WTC11 (cell line): ENCODE measurements at regions not wholly inside any gene's neighbourhood (a gene's known extent, or its start where the extent isn't known, plus 50 kb on each side); places are given as distances from the start of the nearest gene placed in this dataset.

Source experiments
- ATAC-seq: fragments of 200-7000 bp; cut with Tn5 transposase; 2 replicates; pipeline ENCODE4 v1.10.0; 2021; ENCODE audit warnings: mild to moderate bottlenecking, moderate library complexity
- CTCF ChIA-PET: fragments of 300-600 bp; sonication (Branson Sonifier 250); formaldehyde crosslinking; loops from one replicate; lab custom pipeline; 2021; ENCODE audit warnings: antibody characterized with exemption; lab: Charles Lee
- POLR2A ChIA-PET: fragments of 350-600 bp; sonication (Branson Sonifier 250); formaldehyde crosslinking; loops from one replicate; lab custom pipeline; 2021; ENCODE audit warnings: antibody characterized with exemption; lab: Charles Lee
- DNase-seq: peaks from one replicate; pipeline ENCODE4 v3.0.0; 2021; ENCODE audit warnings: low spot score
- H3K27ac Mint-ChIP-seq: 2 replicates; pipeline ENCODE4 v1.8.0; 2021; ENCODE audit warnings: mixed read lengths
- H3K27me3 Mint-ChIP-seq: 2 replicates; pipeline ENCODE4 v1.8.0; 2021; ENCODE audit warnings: low read depth, mild to moderate bottlenecking, moderate library complexity, mixed read lengths
- H3K36me3 Mint-ChIP-seq: 2 replicates; pipeline ENCODE4 v1.8.0; 2021; ENCODE audit warnings: mixed read lengths
- H3K4me1 Mint-ChIP-seq: 2 replicates; pipeline ENCODE4 v1.8.0; 2022; ENCODE audit warnings: mixed read lengths
- H3K4me3 Mint-ChIP-seq: 2 replicates; pipeline ENCODE4 v1.8.0; 2021; ENCODE audit warnings: mild to moderate bottlenecking, moderate library complexity, mixed read lengths
- H3K9me3 Mint-ChIP-seq: 2 replicates; pipeline ENCODE4 v1.8.0; 2021; ENCODE audit warnings: mixed read lengths
- ATF3 ChIP-seq: sonication (generic); formaldehyde crosslinking; conservative IDR thresholded peaks from 2 replicates; pipeline ENCODE4 v1.8.1; 2022; ENCODE audit warnings: mild to moderate bottlenecking, missing genetic modification reagents
- CBFB ChIP-seq: sonication (generic); formaldehyde crosslinking; IDR thresholded peaks from 2 replicates; pipeline ENCODE4 v1.8.1; 2022; ENCODE audit warnings: mild to moderate bottlenecking, low read depth, missing genetic modification reagents
- ERG ChIP-seq: fragments of 250-450 bp; sonication (Bioruptor Pico); IDR thresholded peaks from 2 replicates; pipeline ENCODE4 v1.8.0; 2021; ENCODE audit warnings: mild to moderate bottlenecking
- ETV6 ChIP-seq: sonication (generic); formaldehyde crosslinking; IDR thresholded peaks from 2 replicates; pipeline ENCODE4 v1.8.1; 2022; ENCODE audit warnings: mild to moderate bottlenecking, missing genetic modification reagents
- FOXK1 ChIP-seq: sonication (generic); formaldehyde crosslinking; IDR thresholded peaks from 2 replicates; pipeline ENCODE4 v1.8.0; 2022; ENCODE audit warnings: mild to moderate bottlenecking, moderate library complexity, missing genetic modification reagents
- IRF2 ChIP-seq: sonication (generic); formaldehyde crosslinking; IDR thresholded peaks from 2 replicates; pipeline ENCODE4 v1.8.0; 2022; ENCODE audit warnings: low read depth, missing genetic modification reagents, borderline replicate concordance
- JAZF1 ChIP-seq: fragments of 250-450 bp; sonication (Bioruptor Pico); IDR thresholded peaks from 2 replicates; pipeline ENCODE4 v1.9.0; 2021; ENCODE audit warnings: moderate library complexity, mild to moderate bottlenecking, inconsistent platforms
- MXD4 ChIP-seq: fragments of 250-450 bp; sonication (Bioruptor Pico); IDR thresholded peaks from 2 replicates; pipeline ENCODE4 v1.8.0; 2021; ENCODE audit warnings: mild to moderate bottlenecking, moderate library complexity, borderline replicate concordance
- MYBL2 ChIP-seq: sonication (generic); formaldehyde crosslinking; IDR thresholded peaks from 2 replicates; pipeline ENCODE4 v1.8.1; 2023; ENCODE audit warnings: mild to moderate bottlenecking, moderate library complexity, missing genetic modification reagents
- NR3C1 ChIP-seq: sonication (generic); formaldehyde crosslinking; conservative IDR thresholded peaks from 2 replicates; pipeline ENCODE4 v1.8.1; 2023; ENCODE audit warnings: low read depth, mild to moderate bottlenecking, missing genetic modification reagents
- OVOL2 ChIP-seq: fragments of 250-450 bp; sonication (Bioruptor Pico); IDR thresholded peaks from 2 replicates; pipeline ENCODE4 v1.9.0; 2021; ENCODE audit warnings: mild to moderate bottlenecking, borderline replicate concordance
- TEAD4 ChIP-seq: sonication (generic); formaldehyde crosslinking; IDR thresholded peaks from 2 replicates; pipeline ENCODE4 v1.8.0; 2022; ENCODE audit warnings: mild to moderate bottlenecking, missing genetic modification reagents
- TP53 ChIP-seq: sonication (generic); formaldehyde crosslinking; IDR thresholded peaks from 2 replicates; pipeline ENCODE4 v1.8.1; 2023; ENCODE audit warnings: mild to moderate bottlenecking, missing genetic modification reagents
- ZNF219 ChIP-seq: sonication (generic); formaldehyde crosslinking; IDR thresholded peaks from 2 replicates; pipeline ENCODE4 v1.8.0; 2023; ENCODE audit warnings: missing genetic modification reagents, mild to moderate bottlenecking, borderline replicate concordance
- ZNF232 ChIP-seq: sonication (generic); formaldehyde crosslinking; IDR thresholded peaks from 2 replicates; pipeline ENCODE4 v1.8.0; 2022; ENCODE audit warnings: mild to moderate bottlenecking, missing genetic modification reagents
- ZNF263 ChIP-seq: sonication (generic); formaldehyde crosslinking; IDR thresholded peaks from 2 replicates; pipeline ENCODE4 v1.8.1; 2022; ENCODE audit warnings: low read depth, mild to moderate bottlenecking, moderate library complexity, missing genetic modification reagents
- ZNF416 ChIP-seq: fragments of 250-450 bp; sonication (Bioruptor Pico); IDR thresholded peaks from 2 replicates; pipeline ENCODE4 v1.9.0; 2021; ENCODE audit warnings: mild to moderate bottlenecking, inconsistent platforms
- ZNF532 ChIP-seq: fragments of 250-450 bp; sonication (Bioruptor Pico); IDR thresholded peaks from 2 replicates; pipeline ENCODE4 v1.9.0; 2021; ENCODE audit warnings: mild to moderate bottlenecking, borderline replicate concordance
- TF ChIP-seq, protein P1 (sequence below): sonication (generic); formaldehyde crosslinking; IDR thresholded peaks from 2 replicates; pipeline ENCODE4 v1.8.1; 2023; ENCODE audit warnings: mild to moderate bottlenecking, missing genetic modification reagents
- TF ChIP-seq, protein P2 (sequence below): sonication (generic); formaldehyde crosslinking; IDR thresholded peaks from 2 replicates; pipeline ENCODE4 v1.8.0; 2022; ENCODE audit warnings: mild to moderate bottlenecking, missing genetic modification reagents

DNA sequence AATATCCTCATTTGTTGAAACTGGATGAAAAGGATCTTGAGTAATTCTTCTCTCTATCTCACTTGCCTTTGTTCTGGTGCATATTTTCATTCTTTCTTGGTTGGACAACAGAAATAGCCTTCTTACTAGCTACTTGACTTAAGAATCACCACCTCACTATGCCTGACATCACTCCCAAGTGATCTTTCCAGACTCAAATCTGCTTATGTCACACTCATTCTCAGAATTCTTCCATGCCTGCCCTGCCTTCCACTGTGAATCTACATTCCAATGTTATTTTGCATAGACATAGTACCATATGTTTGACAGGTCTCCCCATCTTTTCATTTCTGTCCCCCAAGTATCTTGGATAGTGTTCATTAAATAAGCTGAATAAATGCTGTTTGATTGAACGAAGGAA lies 78.5 kb upstream of the DPYD start (continued):
- no peak for TF ChIP-seq FOXK1 (CRISPR knock-in tag)

DNA sequence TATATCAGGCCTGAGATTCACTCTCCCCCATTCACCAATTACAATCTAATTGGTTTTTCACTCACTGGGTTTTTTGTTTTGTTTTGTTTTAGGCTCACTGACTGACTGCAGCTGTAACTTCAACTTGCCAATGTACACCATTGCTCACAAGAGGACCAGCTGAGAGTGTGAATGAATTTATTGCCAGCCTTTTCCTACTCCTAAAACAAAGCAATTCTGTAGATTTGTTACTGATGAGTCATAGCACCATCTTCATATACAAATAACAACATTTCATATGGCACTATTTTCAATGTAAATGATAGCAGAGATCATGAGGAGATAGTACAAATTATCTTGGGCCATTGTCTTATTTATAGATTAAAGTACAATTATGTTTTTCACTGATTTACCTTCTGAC lies 76.0 kb upstream of the DPYD start:
- no peak overlapping the region for H3K27ac Mint-ChIP-seq
- POLR2A ChIA-PET, result no interaction called here
- TF ChIP-seq ZNF416 (no peak), JAZF1 (CRISPR knock-in tag) (no peak), ETV6 (CRISPR knock-in tag) (no peak), ERG (CRISPR knock-in tag) (no peak), IRF2 (CRISPR knock-in tag) (no peak), TP53 (CRISPR knock-in tag) (no peak), NR3C1 (CRISPR knock-in tag) (no peak), ZNF219 (no peak), TEAD4 (CRISPR knock-in tag) (no peak)
- TF ChIP-seq, protein P1, sequence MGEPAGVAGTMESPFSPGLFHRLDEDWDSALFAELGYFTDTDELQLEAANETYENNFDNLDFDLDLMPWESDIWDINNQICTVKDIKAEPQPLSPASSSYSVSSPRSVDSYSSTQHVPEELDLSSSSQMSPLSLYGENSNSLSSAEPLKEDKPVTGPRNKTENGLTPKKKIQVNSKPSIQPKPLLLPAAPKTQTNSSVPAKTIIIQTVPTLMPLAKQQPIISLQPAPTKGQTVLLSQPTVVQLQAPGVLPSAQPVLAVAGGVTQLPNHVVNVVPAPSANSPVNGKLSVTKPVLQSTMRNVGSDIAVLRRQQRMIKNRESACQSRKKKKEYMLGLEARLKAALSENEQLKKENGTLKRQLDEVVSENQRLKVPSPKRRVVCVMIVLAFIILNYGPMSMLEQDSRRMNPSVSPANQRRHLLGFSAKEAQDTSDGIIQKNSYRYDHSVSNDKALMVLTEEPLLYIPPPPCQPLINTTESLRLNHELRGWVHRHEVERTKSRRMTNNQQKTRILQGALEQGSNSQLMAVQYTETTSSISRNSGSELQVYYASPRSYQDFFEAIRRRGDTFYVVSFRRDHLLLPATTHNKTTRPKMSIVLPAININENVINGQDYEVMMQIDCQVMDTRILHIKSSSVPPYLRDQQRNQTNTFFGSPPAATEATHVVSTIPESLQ (CRISPR knock-in tag), result no peak
- ATAC-seq (no peak), DNase-seq (no peak)
- H3K9me3 Mint-ChIP-seq, result no peaks in the 10 kb centered on the region
- H3K4me1 Mint-ChIP-seq, result peaks cover 3% of the 10 kb centered on the region; the same call in 1 of the 2 replicates
- CTCF ChIA-PET, result no interaction called here
- no peaks in the 10 kb centered on the region; the same call in 1 of the 2 replicates for H3K27me3 Mint-ChIP-seq
- H3K4me3 Mint-ChIP-seq, result no peak overlapping the region
- no peaks in the 10 kb centered on the region for H3K36me3 Mint-ChIP-seq

- H3K4me3 Mint-ChIP-seq, result no peak overlapping the region
- no peak for TF ChIP-seq ZNF532 (CRISPR knock-in tag)
- TF ChIP-seq ZNF263 (CRISPR knock-in tag), result no peak
- no peak for TF ChIP-seq CBFB (CRISPR knock-in tag)
- TF ChIP-seq ATF3 (CRISPR knock-in tag), result no peak
- no peak for TF ChIP-seq MYBL2 (CRISPR knock-in tag)
- TF ChIP-seq, protein P2, sequence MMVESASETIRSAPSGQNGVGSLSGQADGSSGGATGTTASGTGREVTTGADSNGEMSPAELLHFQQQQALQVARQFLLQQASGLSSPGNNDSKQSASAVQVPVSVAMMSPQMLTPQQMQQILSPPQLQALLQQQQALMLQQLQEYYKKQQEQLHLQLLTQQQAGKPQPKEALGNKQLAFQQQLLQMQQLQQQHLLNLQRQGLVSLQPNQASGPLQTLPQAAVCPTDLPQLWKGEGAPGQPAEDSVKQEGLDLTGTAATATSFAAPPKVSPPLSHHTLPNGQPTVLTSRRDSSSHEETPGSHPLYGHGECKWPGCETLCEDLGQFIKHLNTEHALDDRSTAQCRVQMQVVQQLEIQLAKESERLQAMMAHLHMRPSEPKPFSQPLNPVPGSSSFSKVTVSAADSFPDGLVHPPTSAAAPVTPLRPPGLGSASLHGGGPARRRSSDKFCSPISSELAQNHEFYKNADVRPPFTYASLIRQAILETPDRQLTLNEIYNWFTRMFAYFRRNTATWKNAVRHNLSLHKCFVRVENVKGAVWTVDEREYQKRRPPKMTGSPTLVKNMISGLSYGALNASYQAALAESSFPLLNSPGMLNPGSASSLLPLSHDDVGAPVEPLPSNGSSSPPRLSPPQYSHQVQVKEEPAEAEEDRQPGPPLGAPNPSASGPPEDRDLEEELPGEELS (CRISPR knock-in tag), result no peak
- no peak for TF ChIP-seq MXD4 (CRISPR knock-in tag)
- no peak for TF ChIP-seq OVOL2 (CRISPR knock-in tag)
- no peak for TF ChIP-seq TP53 (CRISPR knock-in tag)
- TF ChIP-seq ZNF232 (CRISPR knock-in tag), result no peak
- CTCF ChIA-PET, result no interaction called here
- H3K4me1 Mint-ChIP-seq, result no peaks in the 10 kb centered on the region
- ATAC-seq (no peak), DNase-seq (no peak)
- no peak overlapping the region for H3K27ac Mint-ChIP-seq
- no peaks in the 10 kb centered on the region for H3K36me3 Mint-ChIP-seq
- H3K9me3 Mint-ChIP-seq, result peaks cover 4% of the 10 kb centered on the region
- POLR2A ChIA-PET, result no interaction called here
- no peaks in the 10 kb centered on the region; the same call in 1 of the 2 replicates for H3K27me3 Mint-ChIP-seq
Measured at GRCh38 chr1:97989094-97989680, 68.4 kb upstream of the DPYD start.
